ENCODE measurements at regions not wholly inside any gene's neighbourhood (a gene's known extent, or its start where the extent isn't known, plus 50 kb on each side); places are given as distances from the start of the nearest gene placed in this dataset.
"Not testable (repeated sequence)": the region's sequence is repeated elsewhere in the genome, so short reads cannot be mapped to it uniquely, and the experiment has no call there.

DNA sequence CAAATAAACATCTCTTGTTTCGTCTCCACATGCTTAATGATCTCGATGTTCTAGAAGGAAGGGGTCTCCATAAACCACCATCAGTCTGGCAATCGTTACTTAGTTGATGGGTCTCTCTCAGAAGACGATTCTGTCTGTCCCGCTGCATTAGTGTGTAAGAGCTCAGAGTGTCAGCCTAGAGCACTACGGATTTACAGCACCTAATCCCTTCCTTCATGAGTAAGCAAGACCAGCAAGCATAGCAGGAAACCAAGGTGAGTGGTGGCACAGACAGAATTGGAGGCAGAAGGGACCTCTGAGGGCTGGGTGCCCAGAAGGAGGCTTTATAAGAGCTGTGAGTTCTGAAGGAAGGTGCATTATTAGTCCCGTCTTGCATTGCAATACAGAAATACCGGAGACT, 440.1 kb downstream of the RBFOX1 start:
- no peaks in the 10 kb centered on the region for H3K36me3 ChIP-seq (ENCODE audit: control insufficient read depth, insufficient read depth, low read length)
- H3K4me3 ChIP-seq (ENCODE audit: low read depth, low read length) = no peak overlapping the region
- no peaks in the 10 kb centered on the region for H3K27me3 ChIP-seq (ENCODE audit: control insufficient read depth, insufficient read depth, low read length)
- TF ChIP-seq, protein P1, sequence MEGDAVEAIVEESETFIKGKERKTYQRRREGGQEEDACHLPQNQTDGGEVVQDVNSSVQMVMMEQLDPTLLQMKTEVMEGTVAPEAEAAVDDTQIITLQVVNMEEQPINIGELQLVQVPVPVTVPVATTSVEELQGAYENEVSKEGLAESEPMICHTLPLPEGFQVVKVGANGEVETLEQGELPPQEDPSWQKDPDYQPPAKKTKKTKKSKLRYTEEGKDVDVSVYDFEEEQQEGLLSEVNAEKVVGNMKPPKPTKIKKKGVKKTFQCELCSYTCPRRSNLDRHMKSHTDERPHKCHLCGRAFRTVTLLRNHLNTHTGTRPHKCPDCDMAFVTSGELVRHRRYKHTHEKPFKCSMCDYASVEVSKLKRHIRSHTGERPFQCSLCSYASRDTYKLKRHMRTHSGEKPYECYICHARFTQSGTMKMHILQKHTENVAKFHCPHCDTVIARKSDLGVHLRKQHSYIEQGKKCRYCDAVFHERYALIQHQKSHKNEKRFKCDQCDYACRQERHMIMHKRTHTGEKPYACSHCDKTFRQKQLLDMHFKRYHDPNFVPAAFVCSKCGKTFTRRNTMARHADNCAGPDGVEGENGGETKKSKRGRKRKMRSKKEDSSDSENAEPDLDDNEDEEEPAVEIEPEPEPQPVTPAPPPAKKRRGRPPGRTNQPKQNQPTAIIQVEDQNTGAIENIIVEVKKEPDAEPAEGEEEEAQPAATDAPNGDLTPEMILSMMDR (IDR thresholded peaks at IDR 0.05; ENCODE audit: insufficient read depth, low read length, poor library complexity, severe bottlenecking) = no peak
- no peak for DNase-seq (ENCODE audit: low read depth)

DNA sequence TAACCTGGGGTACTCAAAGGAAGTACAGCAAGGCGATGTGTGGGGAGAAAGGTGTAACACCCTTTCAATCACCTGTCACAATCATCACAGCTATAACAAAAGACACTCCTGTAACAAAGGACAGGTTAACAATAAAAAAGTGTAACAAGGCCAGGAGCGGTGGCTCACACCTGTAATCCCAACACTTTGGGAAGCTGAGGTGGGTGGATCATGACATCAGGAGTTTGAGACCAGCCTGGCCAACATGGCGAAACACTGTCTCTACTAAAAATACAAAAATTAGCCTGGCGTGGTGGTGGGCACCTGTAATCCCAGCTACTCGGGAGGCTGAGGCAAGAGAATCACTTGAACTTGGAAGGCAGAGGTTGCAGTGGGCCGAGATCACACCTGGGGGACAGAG, 436.4 kb downstream of the RBFOX1 start:
- not testable (repeated sequence) for H3K27me3 ChIP-seq (ENCODE audit: control insufficient read depth, insufficient read depth, low read length); H3K4me3 ChIP-seq (ENCODE audit: low read depth, low read length); DNase-seq (ENCODE audit: low read depth); H3K36me3 ChIP-seq (ENCODE audit: control insufficient read depth, insufficient read depth, low read length)

DNA sequence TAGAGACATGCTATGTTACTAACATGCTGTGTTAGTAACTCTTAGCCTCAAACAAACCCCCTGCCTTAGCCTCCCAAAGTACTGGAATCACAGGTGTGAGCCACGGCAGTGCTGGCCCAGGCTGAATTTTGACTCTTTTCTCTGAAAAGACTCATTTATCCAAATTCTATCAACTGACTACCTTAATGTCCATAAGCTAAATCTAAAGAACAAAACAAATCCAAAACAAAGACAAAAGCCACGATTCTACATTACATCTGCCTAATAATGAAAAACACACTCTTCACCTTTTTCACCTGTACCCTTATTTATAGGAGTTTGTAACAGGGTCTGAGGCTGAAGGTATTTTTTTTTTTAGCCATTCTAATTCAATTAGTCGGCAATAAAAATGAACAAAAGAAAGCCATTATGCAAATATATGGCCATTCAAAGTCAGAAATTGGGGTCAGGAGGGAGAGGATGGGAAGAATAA, 432.5 kb downstream of the RBFOX1 start:
- Histone ChIP-seq H3K36me3 (ENCODE audit: control insufficient read depth, insufficient read depth, low read length) (no peaks in the 10 kb centered on the region), H3K4me3 (ENCODE audit: low read depth, low read length) (no peak overlapping the region), H3K27me3 (ENCODE audit: control insufficient read depth, insufficient read depth, low read length) (no peaks in the 10 kb centered on the region)
- no peak for DNase-seq (ENCODE audit: low read depth)
- TF ChIP-seq, protein P1 (IDR thresholded peaks at IDR 0.05; ENCODE audit: insufficient read depth, low read length, poor library complexity, severe bottlenecking) = no peak

DNA sequence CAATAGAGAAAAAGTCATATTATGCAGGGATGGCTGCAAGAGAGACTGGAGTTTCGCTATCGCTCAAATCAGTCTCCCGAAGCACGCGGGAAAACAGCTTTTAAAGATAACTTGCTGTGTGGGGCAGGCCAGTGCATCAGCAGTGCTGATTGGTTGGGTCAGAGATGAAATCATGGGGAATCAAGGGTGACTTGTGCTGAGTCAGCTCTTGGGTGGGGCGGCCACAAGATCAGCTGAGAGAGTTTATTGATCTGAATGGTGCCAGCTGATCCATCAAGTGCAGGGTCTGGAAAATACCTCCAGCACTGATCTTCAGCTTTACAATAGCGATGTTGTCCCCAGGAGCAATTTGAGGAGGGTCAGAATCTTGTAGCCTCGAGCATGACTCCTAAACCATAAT, 430.5 kb downstream of the RBFOX1 start:
- TF ChIP-seq, protein P1 (IDR thresholded peaks at IDR 0.05; ENCODE audit: insufficient read depth, low read length, poor library complexity, severe bottlenecking) = no peak
- DNase-seq (ENCODE audit: low read depth) = no peak
- Histone ChIP-seq H3K4me3 (ENCODE audit: low read depth, low read length) (no peak overlapping the region), H3K36me3 (ENCODE audit: control insufficient read depth, insufficient read depth, low read length) (no peaks in the 10 kb centered on the region), H3K27me3 (ENCODE audit: control insufficient read depth, insufficient read depth, low read length) (no peaks in the 10 kb centered on the region)
